Hematopoietic multipotent progenitor cell treated with erythropoietin and hydrocortisone succinate and interleukin-3 and kit ligand, for 17 days (in vitro differentiated cells): ENCODE measurements at regions not wholly inside any gene's neighbourhood (a gene's known extent, or its start where the extent isn't known, plus 50 kb on each side); places are given as distances from the start of the nearest gene placed in this dataset.
"Not testable (repeated sequence)": the region's sequence is repeated elsewhere in the genome, so short reads cannot be mapped to it uniquely, and the experiment has no call there.

ENCODE experiments used
- DNase-seq: peaks from one replicate; pipeline ENCODE4 v3.0.0-alpha.2; 2015; ENCODE audit warnings: low spot score

GRCh38 chr10:109809954-109810353 lies 113.4 kb downstream of the XPNPEP1 start:
- DNase-seq: not testable (repeated sequence)

GRCh38 chr10:109801191-109801590 lies 122.1 kb downstream of the XPNPEP1 start:
- not testable (repeated sequence) for DNase-seq

- no peak for DNase-seq
These were observed 132.7 kb downstream of the XPNPEP1 start for GRCh38 chr10:109790647-109791046.

- DNase-seq: no peak
These were observed 139.1 kb downstream of the XPNPEP1 start for GRCh38 chr10:109784236-109784635.

GRCh38 chr10:109783286-109783685 lies 140.0 kb downstream of the XPNPEP1 start:
- no peak for DNase-seq

GRCh38 chr10:109780997-109781396 lies 142.3 kb downstream of the XPNPEP1 start:
- no peak for DNase-seq

GRCh38 chr10:109778993-109779392 lies 144.3 kb downstream of the XPNPEP1 start:
- no peak for DNase-seq

- DNase-seq: no peak
These were observed 149.2 kb downstream of the XPNPEP1 start for GRCh38 chr10:109774121-109774440.

- no peak for DNase-seq
These were observed 149.8 kb downstream of the XPNPEP1 start for GRCh38 chr10:109773288-109774120.

- no peak for DNase-seq
These were observed 152.6 kb downstream of the XPNPEP1 start for GRCh38 chr10:109770663-109771062.

- DNase-seq: no peak
These were observed 153.3 kb downstream of the XPNPEP1 start for GRCh38 chr10:109769966-109770365.

- DNase-seq: no peak
These were observed 157.5 kb downstream of the XPNPEP1 start for GRCh38 chr10:109765838-109766237.

GRCh38 chr10:109762555-109762954 lies 160.8 kb downstream of the XPNPEP1 start:
- no peak for DNase-seq

- not testable (repeated sequence) for DNase-seq
These were observed 165.6 kb downstream of the XPNPEP1 start for GRCh38 chr10:109757670-109758069.

- DNase-seq: no peak
These were observed 176.4 kb downstream of the XPNPEP1 start for GRCh38 chr10:109746861-109747260.

GRCh38 chr10:109744020-109744419 lies 179.3 kb downstream of the XPNPEP1 start:
- no peak for DNase-seq

- no peak for DNase-seq
These were observed 179.7 kb downstream of the XPNPEP1 start for GRCh38 chr10:109743574-109743973.

GRCh38 chr10:109743146-109743545 lies 180.2 kb downstream of the XPNPEP1 start:
- DNase-seq: no peak

GRCh38 chr10:109741712-109742111 lies 181.6 kb downstream of the XPNPEP1 start:
- DNase-seq: no peak

GRCh38 chr10:109740436-109740835 lies 182.9 kb downstream of the XPNPEP1 start:
- no peak for DNase-seq

GRCh38 chr10:109737626-109738025 lies 185.7 kb downstream of the XPNPEP1 start:
- no peak for DNase-seq

GRCh38 chr10:109737009-109737408 lies 186.3 kb downstream of the XPNPEP1 start:
- no peak for DNase-seq

GRCh38 chr10:109735776-109736175 lies 187.5 kb downstream of the XPNPEP1 start:
- no peak for DNase-seq
